Right atrium auricular region (tissue), 2 donors: ENCODE measurements at regions not wholly inside any gene's neighbourhood (a gene's known extent, or its start where the extent isn't known, plus 50 kb on each side); places are given as distances from the start of the nearest gene placed in this dataset.

Source experiments
- DNase-seq: peaks from one replicate; pipeline ENCODE4 v3.0.0-alpha.2; 2019; ENCODE audit warnings: low spot score
- H3K27ac ChIP-seq, 2 donors: fragments of 200-600 bp; sonication (generic); 1 replicate in 1 of 2; 2 replicates in 1 of 2; pipeline ENCODE4 v1.5.1; 2016 to 2019
- H3K27me3 ChIP-seq, 2 donors: fragments of 200-600 bp; sonication (generic); one replicate each; pipeline versions ENCODE4 v1.5.1 to v1.6.0; 2017 to 2019
- H3K36me3 ChIP-seq: fragments of 200-600 bp; sonication (generic); one replicate; pipeline ENCODE4 v1.5.1; 2016
- H3K4me1 ChIP-seq, 2 donors: fragments of 200-600 bp; sonication (generic); one replicate each; pipeline versions ENCODE4 v1.5.1 to v1.6.0; 2017 to 2019
- H3K4me3 ChIP-seq, 2 donors: fragments of 200-600 bp; sonication (generic); 1 replicate in 1 of 2; 2 replicates in 1 of 2; pipeline ENCODE4 v1.5.1; 2017 to 2019; ENCODE audit warnings: mild to moderate bottlenecking in 1 of 2, moderate library complexity in 1 of 2
- H3K9me3 ChIP-seq, 2 donors: fragments of 200-600 bp; sonication (generic); one replicate each; pipeline ENCODE4 v1.5.1; 2019
- TF ChIP-seq, protein P1 (sequence below), 2 donors: fragments of 200-600 bp; sonication (generic); IDR thresholded peaks; one replicate each; pipeline ENCODE4 v1.5.1; 2019; ENCODE audit warnings: antibody characterized with exemption in 2 of 2

DNA sequence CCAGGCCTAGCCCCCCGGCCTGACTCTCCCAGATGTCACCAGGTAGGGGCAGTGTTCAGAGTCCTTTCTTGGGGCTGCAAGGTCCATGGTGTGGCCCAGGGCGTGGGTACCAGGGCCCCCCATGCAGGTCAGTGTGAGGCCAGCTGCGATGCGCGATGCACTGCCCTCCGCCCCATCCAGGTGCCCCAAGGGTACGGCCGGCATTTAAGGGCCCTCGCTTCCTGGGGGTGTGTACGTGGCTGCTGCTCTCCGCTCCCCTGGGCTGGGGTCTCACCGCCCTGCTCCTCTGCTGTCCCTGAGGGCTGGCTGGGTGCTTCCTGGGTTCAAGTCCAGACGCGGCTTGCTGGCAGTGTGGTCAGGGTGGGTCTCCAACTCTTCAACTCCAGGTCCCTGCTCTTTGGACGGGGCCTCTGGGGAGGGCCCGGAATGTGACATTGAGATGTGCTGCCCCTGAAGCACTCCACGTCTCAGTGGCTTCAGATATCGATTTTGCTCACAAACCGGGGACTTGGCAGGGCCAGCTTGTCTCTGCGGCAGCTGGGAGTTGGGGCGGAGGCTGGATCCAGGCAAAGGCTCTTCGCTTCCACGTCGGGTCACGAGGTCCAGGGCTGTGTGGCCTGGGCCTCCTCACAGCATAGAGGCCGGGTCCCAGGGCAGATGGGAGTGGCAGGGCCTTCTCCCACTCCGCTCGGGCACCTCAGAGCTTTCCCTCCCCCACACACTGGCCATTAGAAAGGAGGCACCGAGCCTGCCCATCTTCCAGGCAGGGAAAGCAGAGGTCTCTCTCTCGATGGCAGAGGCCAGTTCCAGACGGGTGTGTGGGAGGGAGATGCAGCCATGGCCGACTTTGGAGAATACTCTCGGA is 93.2 kb downstream of the UNCX start:
- H3K27me3 ChIP-seq, result no peaks in the 10 kb centered on the region
- H3K4me1 ChIP-seq, result no peaks in the 10 kb centered on the region
- no peak overlapping the region for H3K4me3 ChIP-seq
- DNase-seq, result no peak
- no peaks in the 10 kb centered on the region for H3K9me3 ChIP-seq
- no peaks in the 10 kb centered on the region for H3K36me3 ChIP-seq
- H3K27ac ChIP-seq, result no peak overlapping the region
- TF ChIP-seq, protein P1, sequence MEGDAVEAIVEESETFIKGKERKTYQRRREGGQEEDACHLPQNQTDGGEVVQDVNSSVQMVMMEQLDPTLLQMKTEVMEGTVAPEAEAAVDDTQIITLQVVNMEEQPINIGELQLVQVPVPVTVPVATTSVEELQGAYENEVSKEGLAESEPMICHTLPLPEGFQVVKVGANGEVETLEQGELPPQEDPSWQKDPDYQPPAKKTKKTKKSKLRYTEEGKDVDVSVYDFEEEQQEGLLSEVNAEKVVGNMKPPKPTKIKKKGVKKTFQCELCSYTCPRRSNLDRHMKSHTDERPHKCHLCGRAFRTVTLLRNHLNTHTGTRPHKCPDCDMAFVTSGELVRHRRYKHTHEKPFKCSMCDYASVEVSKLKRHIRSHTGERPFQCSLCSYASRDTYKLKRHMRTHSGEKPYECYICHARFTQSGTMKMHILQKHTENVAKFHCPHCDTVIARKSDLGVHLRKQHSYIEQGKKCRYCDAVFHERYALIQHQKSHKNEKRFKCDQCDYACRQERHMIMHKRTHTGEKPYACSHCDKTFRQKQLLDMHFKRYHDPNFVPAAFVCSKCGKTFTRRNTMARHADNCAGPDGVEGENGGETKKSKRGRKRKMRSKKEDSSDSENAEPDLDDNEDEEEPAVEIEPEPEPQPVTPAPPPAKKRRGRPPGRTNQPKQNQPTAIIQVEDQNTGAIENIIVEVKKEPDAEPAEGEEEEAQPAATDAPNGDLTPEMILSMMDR (IDR thresholded peaks at IDR 0.05), result no peak

DNA sequence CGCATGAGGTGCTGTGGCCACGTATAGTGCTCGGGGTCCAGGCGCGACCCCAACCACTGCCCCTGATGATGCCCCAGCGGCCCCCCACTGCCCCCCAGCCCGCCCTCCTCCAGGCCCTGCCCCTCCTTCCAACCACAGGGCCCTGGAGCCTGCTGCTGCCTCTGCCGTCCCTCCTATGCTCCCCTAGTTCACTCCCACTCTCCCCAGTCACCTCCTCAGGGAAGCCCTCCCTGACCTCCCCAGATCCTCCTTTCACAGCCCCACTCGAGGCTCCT is 93.8 kb downstream of the UNCX start:
- no peak for DNase-seq
- H3K4me1 ChIP-seq, result no peaks in the 10 kb centered on the region
- H3K36me3 ChIP-seq, result no peaks in the 10 kb centered on the region
- H3K9me3 ChIP-seq, result no peaks in the 10 kb centered on the region
- H3K27ac ChIP-seq, result no peak overlapping the region
- TF ChIP-seq, protein P1 (IDR thresholded peaks at IDR 0.05), result no peak
- no peaks in the 10 kb centered on the region for H3K27me3 ChIP-seq
- H3K4me3 ChIP-seq, result no peak overlapping the region

DNA sequence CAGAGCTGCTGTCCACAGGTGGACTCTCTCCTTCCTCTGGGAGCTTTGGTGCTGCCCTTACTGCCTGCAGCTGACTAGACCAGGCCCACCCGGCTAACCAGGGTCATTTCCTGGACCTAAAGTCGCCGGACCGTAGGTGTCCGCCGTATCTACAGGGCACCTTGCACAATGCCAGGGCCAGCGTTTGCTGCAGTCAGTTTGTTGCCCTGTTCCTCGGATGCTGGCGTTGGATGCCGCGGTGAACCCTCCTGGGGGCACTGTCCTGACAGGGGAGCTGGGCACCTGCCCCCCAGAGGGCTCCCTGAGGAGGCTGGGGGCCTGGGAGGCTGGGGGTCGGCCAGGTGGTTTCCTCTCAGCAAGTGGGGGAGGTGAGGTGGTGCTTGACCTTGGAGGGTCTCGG is 96.6 kb downstream of the UNCX start:
- Histone ChIP-seq H3K27ac (no peak overlapping the region), H3K4me3 (no peak overlapping the region), H3K4me1 (no peaks in the 10 kb centered on the region), H3K27me3 (no peaks in the 10 kb centered on the region), H3K36me3 (no peaks in the 10 kb centered on the region), H3K9me3 (no peaks in the 10 kb centered on the region)
- TF ChIP-seq, protein P1 (IDR thresholded peaks at IDR 0.05), result no peak
- no peak for DNase-seq

DNA sequence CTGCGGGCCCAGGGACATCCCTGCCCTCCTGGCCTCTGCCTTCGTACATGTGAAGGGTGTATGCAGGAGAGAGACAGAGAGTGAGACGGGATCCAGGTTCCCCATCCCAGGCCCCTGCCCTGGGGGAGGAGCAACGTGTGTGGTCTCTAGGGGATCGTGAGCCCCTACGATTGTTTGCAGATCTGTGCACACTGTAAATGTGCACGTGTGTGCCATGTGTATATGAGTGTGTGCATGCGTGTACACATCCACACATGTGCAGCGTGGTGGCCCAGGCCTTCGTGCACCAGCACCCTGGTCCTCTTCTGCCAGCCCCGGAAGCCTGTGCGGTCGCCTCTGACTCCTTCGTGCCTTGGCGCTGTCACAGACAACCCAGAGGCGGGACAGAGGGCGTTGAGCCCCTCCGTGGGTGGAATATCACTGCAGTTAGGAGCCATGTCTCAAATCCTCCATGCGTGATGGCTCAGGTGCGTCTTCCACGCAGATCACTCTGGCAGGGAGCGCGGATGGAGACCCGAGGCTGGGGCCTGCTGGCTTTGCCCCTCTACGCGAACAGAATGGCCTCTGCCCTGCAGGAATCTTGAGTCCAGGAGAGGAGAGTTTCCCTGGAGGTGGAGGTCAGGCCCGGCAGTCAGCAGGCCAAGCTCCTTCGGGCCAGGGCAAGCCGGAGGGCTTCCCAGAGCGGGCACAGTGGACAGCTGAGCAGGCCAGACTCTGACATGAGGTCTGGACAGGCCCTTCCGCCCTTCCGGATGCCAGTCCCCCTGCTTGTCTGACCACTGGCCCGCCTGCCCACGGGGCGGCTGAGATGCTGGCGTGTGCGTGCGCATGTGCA is 97.5 kb downstream of the UNCX start:
- H3K27ac ChIP-seq, result no peak overlapping the region
- no peaks in the 10 kb centered on the region for H3K4me1 ChIP-seq
- H3K4me3 ChIP-seq, result no peak overlapping the region
- H3K36me3 ChIP-seq, result no peaks in the 10 kb centered on the region
- H3K27me3 ChIP-seq, result no peaks in the 10 kb centered on the region
- TF ChIP-seq, protein P1 (IDR thresholded peaks at IDR 0.05), result no peak
- DNase-seq, result no peak
- no peaks in the 10 kb centered on the region for H3K9me3 ChIP-seq

DNA sequence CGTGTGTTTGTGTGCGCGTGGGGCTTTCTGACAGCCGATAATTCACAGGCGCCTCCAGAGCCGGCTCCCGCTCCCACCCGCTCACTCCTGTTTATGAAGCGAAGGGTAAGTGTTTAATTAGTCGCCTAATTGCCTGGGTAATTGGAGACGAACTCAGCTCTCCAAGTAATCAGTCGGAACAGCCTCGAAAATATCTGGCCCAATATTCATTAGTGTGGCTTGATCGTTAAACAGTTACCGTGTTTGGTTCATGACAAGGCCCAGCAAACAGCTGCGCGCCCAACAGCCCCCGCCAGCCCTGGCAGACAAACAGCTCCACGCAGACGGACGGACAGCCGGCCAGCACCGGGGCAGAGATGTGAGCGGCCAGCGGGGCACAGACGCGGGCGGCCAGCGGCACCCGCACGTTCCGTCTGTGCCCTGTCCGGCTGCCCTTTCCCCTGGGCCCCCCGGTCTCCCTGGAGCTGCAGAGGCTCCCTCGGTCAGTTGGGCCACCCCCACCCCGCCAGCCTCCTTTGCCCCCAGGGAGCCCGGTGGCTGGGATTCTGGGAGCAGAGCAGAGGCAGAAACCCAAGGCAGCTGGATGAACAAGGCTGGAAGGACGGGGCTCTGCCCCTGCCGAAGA is 98.2 kb downstream of the UNCX start:
- H3K36me3 ChIP-seq, result no peaks in the 10 kb centered on the region
- TF ChIP-seq, protein P1 (IDR thresholded peaks at IDR 0.05), result no peak
- no peaks in the 10 kb centered on the region for H3K4me1 ChIP-seq
- DNase-seq, result no peak
- no peaks in the 10 kb centered on the region for H3K27me3 ChIP-seq
- H3K27ac ChIP-seq, result no peak overlapping the region
- H3K9me3 ChIP-seq, result peaks cover 0 to 5% of the 10 kb centered on the region in 2 donors
- H3K4me3 ChIP-seq, result no peak overlapping the region
